ENCODE measurements at regions not wholly inside any gene's neighbourhood (a gene's known extent, or its start where the extent isn't known, plus 50 kb on each side); places are given as distances from the start of the nearest gene placed in this dataset.

- DNase-seq (no peak), ATAC-seq (no peak)
- H3K4me1 Mint-ChIP-seq: no peaks in the 10 kb centered on the region
- no peaks in the 10 kb centered on the region for H3K36me3 Mint-ChIP-seq
- no peaks in the 10 kb centered on the region for H3K9me3 Mint-ChIP-seq (ENCODE audit: low read depth)
- H3K4me3 Mint-ChIP-seq: no peak overlapping the region
- CTCF ChIA-PET: no interaction called here
- H3K27ac Mint-ChIP-seq: no peak overlapping the region
- H3K27me3 Mint-ChIP-seq: no peaks in the 10 kb centered on the region
Measured at GRCh38 chr18:33851546-33852078, 273.6 kb downstream of the ASXL3 start.

GRCh38 chr18:33849731-33850130 is 271.7 kb downstream of the ASXL3 start:
- Mint-ChIP-seq H3K9me3 (ENCODE audit: low read depth) (no peaks in the 10 kb centered on the region), H3K27me3 (no peaks in the 10 kb centered on the region), H3K36me3 (no peaks in the 10 kb centered on the region), H3K27ac (no peak overlapping the region), H3K4me1 (no peaks in the 10 kb centered on the region), H3K4me3 (no peak overlapping the region)
- CTCF ChIA-PET: no interaction called here
- ATAC-seq: no peak
- no peak for DNase-seq

- Mint-ChIP-seq H3K27ac (no peak overlapping the region), H3K27me3 (no peaks in the 10 kb centered on the region), H3K36me3 (no peaks in the 10 kb centered on the region), H3K4me1 (no peaks in the 10 kb centered on the region), H3K9me3 (ENCODE audit: low read depth) (no peaks in the 10 kb centered on the region), H3K4me3 (no peak overlapping the region)
- no peak for ATAC-seq
- DNase-seq: no peak
- CTCF ChIA-PET: interaction anchor here (1.1 kb wide), 1 partner anchor 24 kb away, joined by 3 read pairs; no protein-coding TSS in a partner anchor
Measured at GRCh38 chr18:33844232-33844631, 266.2 kb downstream of the ASXL3 start.

- CTCF ChIA-PET: no interaction called here
- no peaks in the 10 kb centered on the region for H3K9me3 Mint-ChIP-seq (ENCODE audit: low read depth)
- no peak overlapping the region for H3K4me3 Mint-ChIP-seq
- no peaks in the 10 kb centered on the region for H3K36me3 Mint-ChIP-seq
- DNase-seq: no peak
- H3K4me1 Mint-ChIP-seq: no peaks in the 10 kb centered on the region
- no peaks in the 10 kb centered on the region for H3K27me3 Mint-ChIP-seq
- H3K27ac Mint-ChIP-seq: no peak overlapping the region
- ATAC-seq: no peak
Measured at GRCh38 chr18:33841221-33841967, 263.4 kb downstream of the ASXL3 start.

- Mint-ChIP-seq H3K9me3 (ENCODE audit: low read depth) (peaks cover 2% of the 10 kb centered on the region), H3K27ac (no peak overlapping the region), H3K4me3 (no peak overlapping the region), H3K4me1 (no peaks in the 10 kb centered on the region), H3K36me3 (no peaks in the 10 kb centered on the region), H3K27me3 (no peaks in the 10 kb centered on the region)
- ATAC-seq: no peak
- CTCF ChIA-PET: no interaction called here
- DNase-seq: no peak
Measured at GRCh38 chr18:33840212-33840593, 262.2 kb downstream of the ASXL3 start.

- Mint-ChIP-seq H3K9me3 (ENCODE audit: low read depth) (peaks cover 2% of the 10 kb centered on the region), H3K36me3 (no peaks in the 10 kb centered on the region), H3K4me1 (no peaks in the 10 kb centered on the region), H3K27ac (no peak overlapping the region), H3K4me3 (no peak overlapping the region), H3K27me3 (no peaks in the 10 kb centered on the region)
- no peak for ATAC-seq
- CTCF ChIA-PET: no interaction called here
- no peak for DNase-seq
Measured at GRCh38 chr18:33839452-33840211, 261.6 kb downstream of the ASXL3 start.

GRCh38 chr18:33838054-33838453 is 260.0 kb downstream of the ASXL3 start:
- Mint-ChIP-seq H3K36me3 (no peaks in the 10 kb centered on the region), H3K27ac (no peak overlapping the region), H3K9me3 (ENCODE audit: low read depth) (peaks cover 2% of the 10 kb centered on the region), H3K4me1 (no peaks in the 10 kb centered on the region), H3K27me3 (no peaks in the 10 kb centered on the region), H3K4me3 (no peak overlapping the region)
- CTCF ChIA-PET: no interaction called here
- ATAC-seq: no peak
- no peak for DNase-seq

GRCh38 chr18:33837191-33837590 is 259.2 kb downstream of the ASXL3 start:
- ATAC-seq (no peak), DNase-seq (no peak)
- no peaks in the 10 kb centered on the region for H3K36me3 Mint-ChIP-seq
- H3K27me3 Mint-ChIP-seq: no peaks in the 10 kb centered on the region
- CTCF ChIA-PET: no interaction called here
- H3K4me1 Mint-ChIP-seq: no peaks in the 10 kb centered on the region
- H3K27ac Mint-ChIP-seq: no peak overlapping the region
- H3K9me3 Mint-ChIP-seq (ENCODE audit: low read depth): peaks cover 2% of the 10 kb centered on the region
- no peak overlapping the region for H3K4me3 Mint-ChIP-seq

GRCh38 chr18:33836564-33836963 is 258.5 kb downstream of the ASXL3 start:
- Mint-ChIP-seq H3K27ac (no peak overlapping the region), H3K36me3 (no peaks in the 10 kb centered on the region), H3K4me1 (no peaks in the 10 kb centered on the region), H3K9me3 (ENCODE audit: low read depth) (peaks cover 2% of the 10 kb centered on the region), H3K4me3 (no peak overlapping the region), H3K27me3 (no peaks in the 10 kb centered on the region)
- CTCF ChIA-PET: no interaction called here
- no peak for ATAC-seq
- no peak for DNase-seq

- CTCF ChIA-PET: no interaction called here
- H3K4me1 Mint-ChIP-seq: no peaks in the 10 kb centered on the region
- H3K36me3 Mint-ChIP-seq: no peaks in the 10 kb centered on the region
- no peak for DNase-seq
- H3K4me3 Mint-ChIP-seq: no peak overlapping the region
- no peak for ATAC-seq
- peaks cover 2% of the 10 kb centered on the region for H3K9me3 Mint-ChIP-seq (ENCODE audit: low read depth)
- no peaks in the 10 kb centered on the region for H3K27me3 Mint-ChIP-seq
- H3K27ac Mint-ChIP-seq: no peak overlapping the region
Measured at GRCh38 chr18:33835419-33835818, 257.4 kb downstream of the ASXL3 start.

- DNase-seq (no peak), ATAC-seq (no peak)
- peaks cover 2% of the 10 kb centered on the region for H3K9me3 Mint-ChIP-seq (ENCODE audit: low read depth)
- no peaks in the 10 kb centered on the region for H3K27me3 Mint-ChIP-seq
- no peak overlapping the region for H3K27ac Mint-ChIP-seq
- H3K36me3 Mint-ChIP-seq: no peaks in the 10 kb centered on the region
- H3K4me1 Mint-ChIP-seq: no peaks in the 10 kb centered on the region
- no peak overlapping the region for H3K4me3 Mint-ChIP-seq
- CTCF ChIA-PET: no interaction called here
Measured at GRCh38 chr18:33833842-33834241, 255.8 kb downstream of the ASXL3 start.

GRCh38 chr18:33831424-33831823 is 253.4 kb downstream of the ASXL3 start:
- Mint-ChIP-seq H3K27me3 (no peaks in the 10 kb centered on the region), H3K36me3 (no peaks in the 10 kb centered on the region), H3K4me3 (no peak overlapping the region), H3K4me1 (no peaks in the 10 kb centered on the region), H3K27ac (no peak overlapping the region), H3K9me3 (ENCODE audit: low read depth) (peaks cover 5% of the 10 kb centered on the region)
- DNase-seq: no peak
- CTCF ChIA-PET: no interaction called here
- no peak for ATAC-seq

GRCh38 chr18:33830213-33830612 is 252.2 kb downstream of the ASXL3 start:
- CTCF ChIA-PET: no interaction called here
- Mint-ChIP-seq H3K36me3 (no peaks in the 10 kb centered on the region), H3K9me3 (ENCODE audit: low read depth) (peaks cover 7% of the 10 kb centered on the region), H3K4me1 (no peaks in the 10 kb centered on the region), H3K27ac (no peak overlapping the region), H3K27me3 (no peaks in the 10 kb centered on the region), H3K4me3 (no peak overlapping the region)
- DNase-seq: no peak
- ATAC-seq: no peak

- CTCF ChIA-PET: no interaction called here
- no peak overlapping the region for H3K27ac Mint-ChIP-seq
- no peak overlapping the region for H3K4me3 Mint-ChIP-seq
- no peaks in the 10 kb centered on the region for H3K27me3 Mint-ChIP-seq
- peaks cover 9% of the 10 kb centered on the region for H3K9me3 Mint-ChIP-seq (ENCODE audit: low read depth)
- ATAC-seq: no peak
- H3K4me1 Mint-ChIP-seq: no peaks in the 10 kb centered on the region
- no peak for DNase-seq
- H3K36me3 Mint-ChIP-seq: no peaks in the 10 kb centered on the region
Measured at GRCh38 chr18:33828949-33829348, 250.9 kb downstream of the ASXL3 start.
